GM18870 (cell line): ENCODE measurements at regions not wholly inside any gene's neighbourhood (a gene's known extent, or its start where the extent isn't known, plus 50 kb on each side); places are given as distances from the start of the nearest gene placed in this dataset.
A peak's percentile ranks its signal among the peaks of the same experiment; 100 is the strongest.

Source experiments
- ATAC-seq: cut with Tn5 transposase; IDR thresholded peaks from one replicate; pipeline ENCODE4 v1.9.1; 2021; ENCODE audit warnings: moderate library complexity; ENCODE audit not compliant: unreplicated experiment

- peak; percentile 56 for ATAC-seq
Observed at GRCh38 chr12:92471551-92471950, 231.2 kb upstream of the PLEKHG7 start.

GRCh38 chr12:92470608-92471021 lies 232.2 kb upstream of the PLEKHG7 start:
- peak; percentile 25 for ATAC-seq

- ATAC-seq: no peak
Observed at GRCh38 chr12:92469837-92470236, 233.0 kb upstream of the PLEKHG7 start.

GRCh38 chr12:92468358-92469020 lies 234.3 kb upstream of the PLEKHG7 start:
- ATAC-seq: no peak

- no peak for ATAC-seq
Observed at GRCh38 chr12:92467886-92468285, 234.9 kb upstream of the PLEKHG7 start.

GRCh38 chr12:92466391-92467305 lies 236.1 kb upstream of the PLEKHG7 start:
- ATAC-seq: peak; percentile 35

GRCh38 chr12:92465786-92466295 lies 236.9 kb upstream of the PLEKHG7 start:
- no peak for ATAC-seq

- no peak for ATAC-seq
Observed at GRCh38 chr12:92464911-92465310, 237.9 kb upstream of the PLEKHG7 start.

- ATAC-seq: no peak
Observed at GRCh38 chr12:92463171-92463570, 239.6 kb upstream of the PLEKHG7 start.

GRCh38 chr12:92462527-92462926 lies 240.3 kb upstream of the PLEKHG7 start:
- no peak for ATAC-seq

GRCh38 chr12:92462049-92462448 lies 240.7 kb upstream of the PLEKHG7 start:
- peak; percentile 76 for ATAC-seq

GRCh38 chr12:92459850-92460249 lies 242.9 kb upstream of the PLEKHG7 start:
- ATAC-seq: no peak

- ATAC-seq: no peak
Observed at GRCh38 chr12:92458996-92459395, 243.8 kb upstream of the PLEKHG7 start.

GRCh38 chr12:92457458-92458180 lies 245.2 kb upstream of the PLEKHG7 start:
- ATAC-seq: no peak

- no peak for ATAC-seq
Observed at GRCh38 chr12:92452763-92453162, 250.0 kb upstream of the PLEKHG7 start.

GRCh38 chr12:92446083-92446460 lies 256.7 kb upstream of the PLEKHG7 start:
- peak; percentile 5 for ATAC-seq

- ATAC-seq: peak; percentile 72
Observed at GRCh38 chr12:92445253-92446082, 257.3 kb upstream of the PLEKHG7 start.

GRCh38 chr12:92444763-92445162 lies 258.0 kb upstream of the PLEKHG7 start:
- peak; percentile 31 for ATAC-seq

GRCh38 chr12:92442782-92443181 lies 260.0 kb upstream of the PLEKHG7 start:
- no peak for ATAC-seq

- no peak for ATAC-seq
Observed at GRCh38 chr12:92440072-92440471, 262.7 kb upstream of the PLEKHG7 start.
